GM21723 (cell line): ENCODE measurements at regions not wholly inside any gene's neighbourhood (a gene's known extent, or its start where the extent isn't known, plus 50 kb on each side); places are given as distances from the start of the nearest gene placed in this dataset.
"Not testable (repeated sequence)": the region's sequence is repeated elsewhere in the genome, so short reads cannot be mapped to it uniquely, and the experiment has no call there.

ENCODE experiments used
- ATAC-seq: cut with Tn5 transposase; IDR thresholded peaks from one replicate; pipeline ENCODE4 v1.9.1; 2021; ENCODE audit warnings: mild to moderate bottlenecking, moderate library complexity; ENCODE audit not compliant: unreplicated experiment

DNA sequence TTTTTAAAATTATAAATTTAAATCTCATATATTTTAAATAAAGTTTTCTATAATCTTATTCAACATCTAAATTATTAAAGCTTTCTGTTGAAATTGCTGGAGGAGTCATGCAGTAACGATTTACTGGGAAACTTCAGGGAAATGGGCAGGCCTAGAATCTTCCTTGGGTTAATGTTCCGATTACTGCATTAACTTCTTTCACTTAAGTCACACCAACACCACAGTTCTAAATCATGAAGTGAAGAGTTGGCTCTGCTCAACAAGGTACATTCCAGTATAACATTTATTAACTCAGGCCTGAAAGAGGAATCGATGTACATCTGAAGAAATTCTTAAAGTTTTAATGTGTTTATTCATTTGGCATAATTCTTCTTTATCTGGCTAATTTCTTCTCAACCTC, 244.3 kb downstream of the CCER1 start:
- no peak for ATAC-seq

- no peak for ATAC-seq
These were observed 248.9 kb downstream of the CCER1 start for GRCh38 chr12:90706036-90706435.

- no peak for ATAC-seq
These were observed 259.6 kb downstream of the CCER1 start for GRCh38 chr12:90695415-90695814.

GRCh38 chr12:90690120-90690519, 264.9 kb downstream of the CCER1 start:
- peak; percentile 63 for ATAC-seq

GRCh38 chr12:90687682-90688081, 267.3 kb downstream of the CCER1 start:
- ATAC-seq, result not testable (repeated sequence)

- ATAC-seq, result no peak
These were observed 271.1 kb downstream of the CCER1 start for GRCh38 chr12:90683871-90684270.

GRCh38 chr12:90682398-90682797, 272.6 kb downstream of the CCER1 start:
- no peak for ATAC-seq

DNA sequence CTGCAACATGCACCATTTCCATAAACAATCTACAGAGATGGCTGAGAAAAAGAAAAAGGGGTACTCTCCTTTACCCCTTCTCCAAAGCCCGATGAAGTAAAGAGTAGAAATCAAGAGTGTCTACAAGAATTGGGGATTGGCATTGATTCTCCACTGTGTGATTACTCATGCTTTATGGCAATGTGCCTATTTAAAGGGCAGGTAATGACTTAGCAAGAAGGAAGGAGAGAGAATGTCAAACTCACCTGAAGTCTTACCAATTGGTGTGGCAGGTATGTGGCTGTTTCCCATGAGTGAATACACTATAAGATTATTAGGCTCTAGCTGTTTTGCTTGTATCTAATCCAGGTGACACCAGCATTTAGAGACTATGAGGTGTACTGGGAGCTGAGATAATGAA, 275.3 kb downstream of the CCER1 start:
- ATAC-seq, result no peak

GRCh38 chr12:90677552-90677951, 277.4 kb downstream of the CCER1 start:
- no peak for ATAC-seq

DNA sequence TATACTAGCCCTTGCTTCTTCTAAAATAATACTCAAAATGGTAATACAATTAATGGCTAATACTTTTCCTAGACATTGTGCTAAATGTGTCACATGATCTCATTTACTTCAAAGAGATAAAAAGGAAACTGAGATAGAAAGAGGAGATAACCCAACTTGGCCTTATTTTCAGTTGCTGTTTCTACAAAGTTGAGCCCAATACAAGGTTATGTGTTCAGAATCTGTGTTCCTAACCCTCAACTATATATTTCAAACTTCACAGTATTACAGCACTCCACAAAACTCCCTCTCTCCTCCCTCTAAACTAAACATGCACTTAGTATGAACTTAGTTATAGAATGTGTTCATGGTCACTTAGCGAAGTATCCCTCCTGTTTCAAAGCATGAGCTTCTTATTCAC, 277.9 kb downstream of the CCER1 start:
- ATAC-seq, result no peak

GRCh38 chr12:90675106-90675505, 279.9 kb downstream of the CCER1 start:
- no peak for ATAC-seq

- ATAC-seq, result no peak
These were observed 282.9 kb downstream of the CCER1 start for GRCh38 chr12:90672081-90672480.

DNA sequence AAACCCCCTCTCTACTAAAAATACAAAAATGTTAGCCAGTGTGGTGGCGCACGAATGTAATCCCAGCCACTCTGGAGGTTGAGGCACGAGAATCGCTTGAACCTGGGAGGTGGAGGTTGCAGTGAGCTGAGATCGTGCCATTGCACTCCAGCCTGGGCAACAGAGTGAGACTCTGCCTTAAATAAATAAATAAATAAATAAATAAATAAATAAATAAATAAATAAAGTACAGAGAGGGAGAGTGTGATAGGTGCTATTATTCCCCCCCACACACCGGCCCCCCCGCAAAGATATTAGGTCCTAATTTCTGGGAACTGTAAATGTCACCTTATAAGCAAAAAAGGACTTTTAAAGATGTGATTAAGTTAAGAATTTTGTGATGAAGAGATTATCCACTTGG, 291.0 kb downstream of the CCER1 start:
- not testable (repeated sequence) for ATAC-seq

DNA sequence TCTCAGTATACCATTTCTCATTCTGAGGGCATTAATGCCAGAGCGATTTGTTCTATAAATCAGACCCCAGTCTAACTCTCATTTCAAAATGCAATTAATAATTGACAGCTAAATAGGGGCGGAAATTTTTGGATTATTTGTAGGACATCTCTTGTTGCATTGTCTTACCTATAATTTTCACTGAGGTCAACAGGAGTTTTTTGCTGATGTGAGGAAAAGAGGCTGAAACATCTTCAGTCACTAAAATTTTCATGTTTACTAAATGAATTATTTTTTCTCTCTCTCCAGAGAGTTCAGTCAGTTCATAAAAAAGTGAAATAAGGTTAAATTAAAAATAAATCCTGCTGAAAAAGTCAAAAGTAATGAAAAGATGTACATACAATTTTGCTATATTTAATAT, 295.9 kb downstream of the CCER1 start:
- no peak for ATAC-seq

DNA sequence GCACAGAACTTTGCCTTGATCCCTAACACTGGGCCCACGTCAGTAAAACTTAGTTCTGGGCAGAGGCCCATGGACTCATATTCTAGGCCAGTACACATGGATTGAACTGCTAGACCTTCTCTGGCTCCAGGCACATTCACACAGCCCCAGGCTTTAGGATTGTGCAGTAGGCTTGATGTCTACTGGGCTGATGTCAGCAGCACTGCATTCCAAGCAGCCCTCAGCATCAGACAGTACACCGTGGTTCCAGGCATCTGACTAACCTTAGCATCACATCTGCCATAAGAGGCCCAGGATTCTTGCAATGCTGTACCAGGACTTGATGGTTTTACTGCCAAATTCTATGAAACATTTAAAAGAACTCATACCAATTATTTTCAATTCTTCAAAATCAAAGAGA, 301.9 kb downstream of the CCER1 start:
- ATAC-seq, result no peak

DNA sequence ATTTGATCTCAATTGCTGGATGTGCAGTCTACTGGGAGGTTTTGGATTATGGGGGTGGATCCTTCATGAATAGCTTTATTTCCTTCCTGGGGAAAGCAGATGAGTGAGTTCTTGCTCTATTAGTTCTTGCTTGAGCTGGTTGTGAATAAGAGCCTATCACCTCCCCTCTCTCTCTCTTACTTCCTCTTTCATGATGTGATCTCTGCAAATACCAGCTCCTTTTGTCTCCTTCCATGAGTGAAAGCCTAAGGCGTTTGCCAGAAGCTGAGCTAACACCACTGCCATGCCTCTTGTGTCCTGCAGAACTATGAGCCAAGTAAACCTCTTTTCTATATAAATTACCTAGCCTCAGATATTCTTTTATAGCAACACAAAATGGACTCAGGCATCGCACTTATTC, 302.7 kb downstream of the CCER1 start:
- no peak for ATAC-seq

DNA sequence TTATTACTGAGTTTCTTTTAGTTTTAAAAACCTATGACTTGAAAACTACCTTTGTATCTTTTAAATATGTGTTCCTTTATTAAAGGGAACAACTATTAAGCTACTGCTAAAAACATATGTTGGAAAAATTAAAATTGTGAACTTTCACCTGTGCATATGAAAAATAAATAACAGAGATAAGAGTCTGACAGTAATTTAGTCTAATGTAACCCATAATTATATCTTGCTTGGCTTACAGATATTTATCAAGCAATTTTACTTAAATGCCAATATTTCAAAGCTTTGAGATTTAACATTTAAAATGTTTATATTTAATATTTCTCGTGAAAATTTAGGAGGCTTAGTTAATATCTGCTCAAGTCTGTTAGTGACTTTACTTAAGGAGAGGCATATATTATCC, 309.8 kb downstream of the CCER1 start:
- ATAC-seq, result no peak

DNA sequence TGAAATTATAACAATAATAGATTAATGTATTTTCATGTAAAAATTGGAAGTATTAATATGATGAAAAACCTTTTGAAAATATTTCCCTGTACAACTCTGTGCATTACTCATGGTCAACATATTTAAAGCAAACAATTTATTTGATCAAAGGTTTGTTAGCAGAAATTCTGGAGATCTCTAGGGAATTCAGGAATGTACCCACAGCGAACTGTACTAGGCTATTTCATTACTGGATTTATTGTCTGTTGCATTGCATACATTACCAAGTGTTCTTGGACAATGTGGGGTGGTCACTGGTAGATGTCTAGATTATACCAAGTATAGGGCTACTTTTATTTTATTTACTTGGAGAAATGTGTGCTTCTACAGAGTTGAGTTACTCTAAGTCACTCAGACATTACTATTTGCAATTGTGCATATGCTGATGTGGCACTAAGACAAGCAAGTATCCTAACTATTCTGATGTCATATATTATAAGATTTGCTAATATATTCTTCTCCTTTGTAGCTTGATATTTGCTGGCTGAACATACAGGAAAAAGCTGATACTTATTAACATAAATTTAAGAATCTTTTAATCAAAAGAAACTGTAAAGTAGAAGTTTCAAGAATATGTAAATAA, 323.3 kb downstream of the CCER1 start:
- ATAC-seq, result no peak

GRCh38 chr12:90630006-90630405, 325.0 kb downstream of the CCER1 start:
- no peak for ATAC-seq

DNA sequence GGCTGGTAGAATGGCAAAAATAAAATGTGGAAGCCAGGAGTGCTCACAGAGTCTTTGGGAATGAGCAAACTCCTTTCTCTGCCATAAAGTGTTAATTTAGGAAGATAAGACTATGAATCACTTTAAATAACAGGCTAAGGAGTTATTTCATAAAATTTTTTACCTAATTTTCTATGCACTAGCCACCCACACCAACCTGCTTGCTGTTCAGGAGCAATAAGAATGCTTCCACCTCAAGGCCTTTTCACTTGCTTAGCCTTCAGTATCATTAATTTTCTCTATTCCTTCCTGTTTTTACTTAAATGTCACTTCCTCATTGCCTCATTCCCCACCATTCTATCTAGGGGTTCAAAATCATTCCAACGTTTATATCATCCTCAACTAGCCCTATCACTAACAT, 326.8 kb downstream of the CCER1 start:
- ATAC-seq, result no peak

DNA sequence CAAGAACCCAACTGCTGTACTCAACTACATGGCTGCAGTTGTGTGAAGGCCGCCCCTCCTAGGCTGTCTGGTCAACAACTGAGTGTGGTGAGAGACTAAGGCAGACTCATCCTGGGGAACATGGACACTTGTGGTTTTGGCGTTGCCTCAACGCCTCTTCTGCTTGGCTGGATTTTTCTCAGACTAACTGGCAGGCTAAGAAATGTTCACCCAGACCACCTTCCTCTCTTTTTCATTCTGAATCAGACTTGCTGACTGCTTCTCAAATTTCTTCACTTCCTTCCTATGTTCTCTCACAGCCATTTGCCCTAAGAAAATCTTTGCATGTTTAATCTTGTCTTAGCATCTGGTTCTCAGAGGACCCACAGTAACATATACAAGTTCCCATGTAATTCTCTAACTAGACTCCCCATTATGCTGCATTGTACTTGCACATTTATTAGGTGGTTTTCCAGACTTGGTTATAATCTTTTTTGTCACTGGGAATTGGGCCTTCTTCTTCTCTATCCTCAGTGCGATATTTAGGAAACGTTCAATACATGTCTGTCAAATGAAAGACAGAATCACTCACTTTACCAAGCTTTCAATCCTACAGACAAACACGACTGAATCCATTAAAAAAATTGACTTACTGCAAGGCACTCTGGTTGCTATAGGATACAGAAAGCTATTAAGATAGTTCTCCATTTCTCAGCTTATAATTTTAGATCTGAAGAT, 327.6 kb downstream of the CCER1 start:
- no peak for ATAC-seq

DNA sequence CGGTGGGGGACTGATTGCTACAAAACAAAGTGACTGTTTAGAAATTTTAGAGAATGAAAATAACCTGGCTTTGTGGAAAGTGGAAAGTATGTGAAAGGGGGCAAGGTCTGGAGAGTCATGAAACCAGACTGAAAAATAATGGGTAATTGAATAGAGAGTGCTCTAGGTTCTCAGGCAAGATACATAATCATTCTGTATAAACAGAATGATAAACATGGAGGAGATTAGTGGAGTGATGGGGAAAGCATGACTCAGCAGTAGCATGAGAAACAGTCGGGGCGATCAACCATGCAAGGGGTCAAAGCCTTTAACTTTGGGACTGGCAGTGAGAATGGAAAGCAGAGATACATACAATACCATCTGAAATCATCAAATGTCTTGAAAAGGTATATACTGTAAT, 332.5 kb downstream of the CCER1 start:
- no peak for ATAC-seq

DNA sequence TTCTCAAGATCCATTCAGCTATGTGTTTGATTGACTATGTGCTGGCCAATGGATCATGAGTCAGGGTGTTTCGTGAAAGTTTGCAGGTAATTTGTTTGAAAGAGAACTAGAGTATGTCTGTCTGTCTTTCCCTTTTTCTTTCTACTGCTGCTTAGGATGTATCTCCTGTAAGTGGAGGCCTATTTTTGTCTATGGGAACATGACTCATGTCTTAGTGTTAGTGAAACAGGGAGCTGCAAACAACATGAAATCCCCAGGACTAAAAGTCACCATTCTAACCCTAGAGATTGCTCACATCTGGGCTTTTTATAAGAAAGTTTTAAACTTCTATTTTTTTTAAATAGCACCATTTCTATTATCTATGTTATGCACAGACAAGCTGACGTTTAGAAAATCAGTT, 333.0 kb downstream of the CCER1 start:
- ATAC-seq, result no peak
